ENCODE measurements at regions not wholly inside any gene's neighbourhood (a gene's known extent, or its start where the extent isn't known, plus 50 kb on each side); places are given as distances from the start of the nearest gene placed in this dataset.

- no peak for DNase-seq
Observed at GRCh38 chr5:116702776-116703175, 128.2 kb upstream of the SEMA6A start.

DNA sequence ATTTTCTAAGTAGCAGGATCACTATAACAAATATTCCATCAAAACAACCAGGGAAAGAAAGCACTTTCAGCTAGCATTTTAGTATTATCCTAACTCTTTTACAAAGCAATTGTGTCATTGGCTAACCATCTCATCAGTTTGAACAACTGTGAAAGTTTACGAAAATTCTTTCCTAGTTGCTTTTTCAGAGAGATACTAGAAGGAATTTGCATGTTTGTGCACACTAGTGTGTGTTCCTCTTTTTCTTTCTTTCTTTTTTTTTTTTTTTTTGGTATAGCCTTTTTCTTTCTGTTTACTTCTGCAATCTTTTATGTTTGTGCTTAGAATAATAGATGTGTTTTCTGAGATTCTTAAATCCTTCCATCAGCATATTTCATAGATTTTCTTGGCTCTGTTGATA is 124.7 kb upstream of the SEMA6A start:
- no peak for DNase-seq

DNA sequence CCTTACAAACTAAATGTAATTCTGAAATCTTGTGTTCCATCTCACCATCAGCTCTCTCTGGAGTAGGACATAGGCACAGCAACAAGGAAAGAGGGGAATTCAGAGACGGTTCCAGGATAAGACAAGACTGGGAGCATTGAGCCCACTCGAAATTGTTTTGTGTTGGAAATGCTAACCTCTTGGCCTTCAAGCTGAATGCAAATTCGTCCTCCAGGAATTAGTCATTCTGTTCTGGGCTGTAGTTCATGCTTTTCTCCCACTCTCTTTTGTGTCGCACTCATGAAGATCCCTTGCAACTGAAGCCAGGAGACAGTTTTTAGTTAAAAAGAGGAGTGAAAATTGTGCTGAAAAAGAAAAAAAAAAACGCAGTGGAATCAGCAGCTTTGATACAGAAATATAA is 121.7 kb upstream of the SEMA6A start:
- DNase-seq = no peak

GRCh38 chr5:116695681-116696080 is 121.1 kb upstream of the SEMA6A start:
- no peak for DNase-seq

DNA sequence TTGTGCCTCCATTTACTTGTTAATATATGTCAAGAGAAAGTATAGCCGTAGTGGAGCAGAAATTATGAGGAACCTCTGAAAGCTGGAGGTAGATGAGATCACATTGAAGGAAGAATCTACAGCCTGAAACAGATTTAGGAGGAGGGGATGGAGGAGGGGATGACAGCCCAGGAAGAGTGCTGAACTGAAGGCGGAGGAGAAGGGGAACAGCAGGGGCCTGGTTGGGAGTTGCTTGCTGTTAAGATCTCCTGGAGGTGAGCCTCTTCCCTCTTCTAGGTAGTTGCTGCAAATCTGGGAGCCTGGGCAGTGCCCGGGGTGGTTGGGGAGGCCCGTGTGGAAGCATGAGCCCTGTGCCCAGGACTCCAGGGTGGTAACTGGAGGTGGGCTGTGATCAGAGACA is 111.8 kb upstream of the SEMA6A start:
- no peak for DNase-seq

DNA sequence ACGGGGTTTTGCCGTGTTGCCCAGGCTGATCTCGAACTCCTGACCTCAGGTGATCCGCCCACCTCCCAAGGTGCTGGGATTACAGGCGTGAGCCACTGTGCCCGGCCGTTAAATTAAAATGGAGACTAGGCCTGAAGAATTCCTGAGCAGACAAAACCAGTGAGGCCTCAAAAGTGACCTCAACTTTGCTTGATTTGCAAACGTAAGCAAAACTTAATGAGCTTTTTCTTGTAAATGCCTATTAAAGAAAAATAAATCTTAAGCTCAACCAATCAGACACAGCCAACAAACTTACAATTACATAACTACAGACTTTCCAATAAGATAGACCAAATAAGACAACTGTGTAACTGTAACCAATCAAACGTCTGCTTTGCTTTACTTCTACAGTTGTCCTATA is 111.3 kb upstream of the SEMA6A start:
- DNase-seq = no peak

DNA sequence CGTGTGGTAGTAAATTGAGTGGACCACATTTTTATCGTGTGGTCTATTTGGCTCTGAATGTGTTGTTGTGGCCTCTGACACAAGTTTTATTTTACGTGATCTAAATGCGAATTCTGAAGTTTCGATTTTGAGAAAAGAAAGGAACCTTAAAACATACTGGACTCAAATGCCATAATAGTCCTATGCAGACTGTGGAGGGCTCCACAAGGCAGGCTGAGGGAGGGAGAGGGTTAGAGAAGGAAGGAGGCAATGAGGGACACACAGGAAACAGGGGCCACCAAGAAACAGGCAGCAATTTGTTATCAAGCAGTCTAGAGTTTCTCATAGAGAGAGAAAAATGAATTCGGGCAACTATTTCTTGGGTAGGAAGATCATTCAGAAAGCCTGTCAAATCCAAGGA is 110.4 kb upstream of the SEMA6A start:
- no peak for DNase-seq

GRCh38 chr5:116681334-116682013 is 106.9 kb upstream of the SEMA6A start:
- no peak for DNase-seq

DNA sequence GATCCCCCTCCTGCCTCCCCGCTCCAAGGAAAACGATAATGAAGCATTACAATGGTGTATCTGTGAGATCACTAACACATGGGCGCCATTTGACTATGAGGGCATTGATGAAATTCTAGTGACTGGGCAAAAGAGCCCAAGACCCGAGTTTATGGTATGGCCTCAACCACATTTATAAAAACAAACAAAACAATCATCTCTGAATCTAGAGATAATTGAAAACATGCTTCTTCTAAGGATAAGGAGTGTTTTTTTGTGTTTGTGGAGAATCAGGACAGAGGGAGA is 100.9 kb upstream of the SEMA6A start:
- DNase-seq = no peak

DNA sequence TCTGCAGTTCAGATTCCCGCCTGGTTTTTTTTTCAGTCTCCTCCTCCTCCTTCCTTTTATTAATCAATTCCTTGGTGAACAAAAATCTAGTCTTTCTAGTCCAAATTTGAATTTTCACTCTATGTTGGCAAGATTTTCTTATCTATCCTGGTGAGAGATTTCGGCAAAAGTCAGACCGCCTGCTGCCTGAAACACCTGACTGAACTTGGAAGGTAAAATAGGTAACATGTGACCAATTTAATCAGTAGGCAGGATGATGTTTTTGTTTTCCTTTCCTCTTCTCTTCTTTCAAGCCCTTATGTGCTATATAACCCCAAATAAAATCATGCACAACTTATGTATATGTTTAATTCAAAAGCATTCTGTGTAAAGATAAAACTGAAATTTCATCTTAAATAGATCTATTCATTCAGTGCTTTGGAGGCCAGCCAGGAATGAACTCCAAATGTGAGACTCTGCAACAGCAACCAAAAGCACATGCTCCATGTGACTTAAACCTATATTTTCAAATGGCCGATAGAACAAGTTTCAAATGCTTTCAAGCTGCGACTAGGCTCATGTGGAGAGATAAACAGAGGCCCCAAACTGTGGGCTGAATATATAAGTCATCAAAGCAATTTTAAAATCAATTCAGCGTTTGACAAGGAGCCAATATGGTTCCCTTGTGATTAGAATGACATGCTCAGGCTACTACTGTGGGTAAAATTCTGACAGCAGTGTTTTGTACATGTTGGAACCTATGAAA is 100.4 kb upstream of the SEMA6A start:
- DNase-seq = no peak

- no peak for DNase-seq
Observed at GRCh38 chr5:116673453-116673852, 98.8 kb upstream of the SEMA6A start.

- DNase-seq = no peak
Observed at GRCh38 chr5:116672203-116672602, 97.6 kb upstream of the SEMA6A start.

DNA sequence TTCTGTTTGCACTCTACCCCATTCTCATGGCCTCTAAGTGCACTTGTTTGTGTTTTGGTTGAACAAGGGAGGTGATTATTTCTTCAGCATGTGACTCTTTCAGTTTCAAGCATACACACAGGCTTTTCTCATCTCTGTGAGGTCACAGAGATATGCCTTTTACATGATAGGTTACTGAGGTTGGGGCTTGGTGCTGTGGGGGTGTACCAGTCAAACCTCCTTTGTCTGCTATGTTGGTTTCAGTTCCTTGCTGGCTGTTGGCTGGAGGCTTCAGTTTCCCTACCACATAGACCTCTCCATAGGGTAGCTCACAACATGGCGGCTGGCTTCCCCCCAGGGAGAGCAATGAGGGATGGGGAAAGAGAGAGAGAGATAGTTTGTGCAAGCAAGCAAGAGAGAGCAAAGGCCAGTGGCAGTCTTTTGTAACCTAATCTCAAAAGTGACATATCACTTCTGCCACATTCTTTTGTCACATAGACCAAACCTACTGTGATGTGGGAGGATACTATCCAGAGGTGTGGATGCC is 96.7 kb upstream of the SEMA6A start:
- DNase-seq = no peak

DNA sequence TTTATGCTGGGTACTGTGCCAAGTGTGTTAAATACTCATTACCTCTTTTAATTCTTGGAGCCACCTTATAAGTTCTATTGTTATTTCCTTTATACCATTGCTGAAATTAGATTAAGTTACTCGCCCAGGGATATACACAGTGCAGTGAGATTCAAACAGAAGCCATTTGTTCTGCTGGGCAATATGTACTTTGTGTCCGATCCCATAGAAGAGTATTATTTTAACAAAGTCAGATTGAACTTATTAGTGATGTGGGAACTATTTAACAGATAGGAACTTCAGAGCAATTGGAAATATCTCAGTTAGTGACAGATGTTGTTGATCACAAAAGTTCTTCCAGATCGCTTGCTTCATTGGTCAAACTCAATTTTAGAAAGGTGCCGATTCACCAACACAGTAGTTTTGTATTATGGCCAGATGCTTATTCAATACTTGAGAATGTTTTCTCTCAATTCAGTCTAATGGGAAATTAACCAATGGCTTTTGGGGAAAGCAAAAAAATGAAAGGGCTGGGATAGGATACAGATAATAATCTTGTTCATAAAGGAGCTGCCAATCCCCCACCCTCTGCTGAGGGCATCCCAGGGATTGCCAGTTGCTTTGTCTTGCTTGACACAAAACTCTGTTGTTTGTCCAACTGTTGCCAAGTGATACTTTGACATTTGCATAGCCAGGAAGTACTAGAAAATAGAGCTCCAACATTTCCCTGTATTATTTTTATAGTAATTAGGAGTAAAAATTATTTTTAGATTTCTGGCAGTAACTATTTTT is 94.8 kb upstream of the SEMA6A start:
- no peak for DNase-seq

DNA sequence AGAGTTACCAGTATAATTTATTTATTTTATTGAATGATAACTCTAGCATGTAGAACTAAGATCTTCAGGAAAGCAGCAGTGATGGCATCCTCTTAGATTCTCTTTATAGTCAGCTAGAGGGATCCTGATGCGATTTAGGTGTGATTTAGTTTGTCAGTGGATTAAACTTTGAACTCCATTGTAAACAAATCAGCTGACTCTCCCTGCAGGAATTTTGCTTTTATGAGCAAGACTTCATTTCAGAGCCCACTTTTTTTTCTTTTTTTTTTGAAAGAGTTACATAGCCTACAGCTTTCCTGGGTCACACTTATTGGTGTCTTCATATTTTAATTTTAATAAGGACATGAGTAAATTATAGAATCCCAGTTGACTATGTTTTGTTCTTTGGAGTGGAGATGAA is 93.8 kb upstream of the SEMA6A start:
- DNase-seq = no peak

GRCh38 chr5:116666901-116667300 is 92.3 kb upstream of the SEMA6A start:
- no peak for DNase-seq

DNA sequence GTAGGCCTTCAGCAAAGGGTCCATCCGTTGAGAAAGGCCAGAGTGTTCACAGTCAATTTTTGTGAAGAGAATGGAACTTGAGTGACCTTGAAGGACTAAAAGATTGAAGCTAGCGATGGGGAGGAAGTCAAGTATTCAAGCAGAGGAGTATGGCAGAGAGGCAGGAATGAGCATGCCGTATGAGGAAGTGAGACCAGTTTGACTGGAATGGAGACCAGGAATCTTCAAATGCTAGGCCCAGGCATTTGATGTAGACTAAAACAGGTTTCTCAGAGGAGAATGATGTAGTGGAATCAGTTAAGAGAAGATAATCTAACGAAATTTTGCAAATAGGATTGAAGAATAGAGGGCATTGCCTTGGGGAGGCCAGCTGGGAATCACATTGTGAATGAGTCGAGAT is 90.4 kb upstream of the SEMA6A start:
- no peak for DNase-seq

- no peak for DNase-seq
Observed at GRCh38 chr5:116663081-116663480, 88.5 kb upstream of the SEMA6A start.

DNA sequence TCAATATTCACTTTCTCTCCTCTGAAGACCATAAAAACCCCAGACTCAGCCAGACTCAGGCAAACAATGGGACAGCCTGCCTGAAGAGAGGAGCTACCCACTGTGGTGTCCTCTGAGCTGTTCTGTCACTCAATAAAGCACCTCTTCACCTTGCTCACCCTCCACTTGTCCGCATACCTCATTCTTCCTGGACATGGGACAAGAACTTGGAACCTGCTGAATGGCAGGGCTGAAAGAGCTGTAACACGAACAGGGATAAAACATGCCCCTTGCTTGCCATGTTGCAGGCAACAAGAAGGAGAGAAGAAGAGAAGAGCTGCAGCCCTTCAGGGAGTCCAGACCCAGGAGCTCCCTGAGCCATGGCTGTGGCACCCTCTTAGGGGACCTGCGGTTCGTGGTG is 86.8 kb upstream of the SEMA6A start:
- no peak for DNase-seq

GRCh38 chr5:116660929-116661328 is 86.3 kb upstream of the SEMA6A start:
- DNase-seq = no peak

- no peak for DNase-seq
Observed at GRCh38 chr5:116658830-116659229, 84.2 kb upstream of the SEMA6A start.

DNA sequence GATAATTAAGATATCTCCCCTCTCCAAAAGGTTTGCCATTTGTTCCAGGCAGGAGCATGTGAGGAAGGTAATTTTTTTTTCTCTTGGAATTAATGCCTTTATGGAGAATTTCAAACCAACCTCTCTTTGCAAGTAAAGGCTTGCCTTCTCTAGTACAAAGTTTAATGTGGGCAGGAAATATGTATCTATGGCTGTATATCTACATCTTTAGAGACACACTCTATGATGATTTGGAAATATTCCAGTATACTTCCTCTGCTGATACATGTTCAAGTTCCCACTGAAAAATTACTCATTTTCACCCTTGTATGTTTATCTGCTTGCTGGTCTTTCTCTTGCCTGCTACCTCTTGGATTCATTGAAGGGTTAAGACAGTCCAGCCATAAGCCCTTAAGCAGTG is 83.5 kb upstream of the SEMA6A start:
- no peak for DNase-seq

GRCh38 chr5:116655431-116655830 is 80.8 kb upstream of the SEMA6A start:
- DNase-seq = no peak

DNA sequence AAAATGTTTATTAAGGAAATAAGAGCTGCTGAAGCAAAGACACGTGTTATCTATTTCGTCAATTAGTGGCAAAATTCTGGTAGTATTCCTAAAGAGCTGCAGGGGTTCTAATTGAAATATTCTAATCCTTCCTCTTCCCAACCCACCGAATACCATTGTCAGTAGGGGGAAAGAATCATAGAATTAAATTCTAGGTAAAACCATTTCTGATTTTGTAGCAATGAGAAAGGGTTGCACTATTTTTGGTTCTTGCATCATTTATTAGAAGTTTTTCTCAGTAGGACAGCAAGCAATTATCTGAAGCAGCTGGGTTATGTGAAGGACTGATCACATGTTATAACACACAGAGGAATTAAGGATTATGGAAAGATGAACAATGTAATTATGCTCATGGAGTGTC is 80.3 kb upstream of the SEMA6A start:
- DNase-seq = no peak
